Heart left ventricle (tissue), 13 donors: ENCODE measurements at regions not wholly inside any gene's neighbourhood (a gene's known extent, or its start where the extent isn't known, plus 50 kb on each side); places are given as distances from the start of the nearest gene placed in this dataset.

Experiments
- POLR2A ChIP-seq, 2 donors: fragments of 450-650 bp; IDR thresholded peaks; one replicate each; pipeline ENCODE4 v1.6.1; 2017; ENCODE audit warnings: antibody characterized with exemption in 2 of 2, mild to moderate bottlenecking in 2 of 2, moderate library complexity in 2 of 2
- TF ChIP-seq, protein P1 (sequence below), 12 donors: fragments of 200-600 bp; sonication (generic) in 4 of 12; IDR thresholded peaks; one replicate each; pipeline versions ENCODE4 v1.5.0 to v1.8.0; 2018 to 2022; ENCODE audit warnings: antibody characterized with exemption in 12 of 12, mild to moderate bottlenecking in 5 of 12
- donor health status: ischemic (EF 13 %, LVEDD 7.1; RV severe dilation, severe dysfunction).
- donor health status: DM: no; HTN: yes; CAD: no.
- donor health status: DM: no; HTN: no; CAD: no.
- donor health status: ischemic (EF 25% LVEDD 6.9; RV normal size, moderate dysfunction).
- donor health status: ischemic (EF 25% LVEDD 5.7; RV mildly dilated, moderate dysfunction).
- donor health status: ischemic (EF 35%, LVEDD 5.7; RV mildly dilated, moderate dysfunction).
- donor health status: nonischemic (EF 11% LVEDD 7.7; RV severe dilation, severe dysfunction).
- donor health status: DM: yes; HTN: yes; CAD: no.
- donor health status: PGD.
- donor health status: ischemic (EF 29% LVEDD 5.4; RV normal size, mild dysfunction).
- donor health status: nonischemic (EF 23%, LVEDD 6.1; RV moderate dilation, normal function).

DNA sequence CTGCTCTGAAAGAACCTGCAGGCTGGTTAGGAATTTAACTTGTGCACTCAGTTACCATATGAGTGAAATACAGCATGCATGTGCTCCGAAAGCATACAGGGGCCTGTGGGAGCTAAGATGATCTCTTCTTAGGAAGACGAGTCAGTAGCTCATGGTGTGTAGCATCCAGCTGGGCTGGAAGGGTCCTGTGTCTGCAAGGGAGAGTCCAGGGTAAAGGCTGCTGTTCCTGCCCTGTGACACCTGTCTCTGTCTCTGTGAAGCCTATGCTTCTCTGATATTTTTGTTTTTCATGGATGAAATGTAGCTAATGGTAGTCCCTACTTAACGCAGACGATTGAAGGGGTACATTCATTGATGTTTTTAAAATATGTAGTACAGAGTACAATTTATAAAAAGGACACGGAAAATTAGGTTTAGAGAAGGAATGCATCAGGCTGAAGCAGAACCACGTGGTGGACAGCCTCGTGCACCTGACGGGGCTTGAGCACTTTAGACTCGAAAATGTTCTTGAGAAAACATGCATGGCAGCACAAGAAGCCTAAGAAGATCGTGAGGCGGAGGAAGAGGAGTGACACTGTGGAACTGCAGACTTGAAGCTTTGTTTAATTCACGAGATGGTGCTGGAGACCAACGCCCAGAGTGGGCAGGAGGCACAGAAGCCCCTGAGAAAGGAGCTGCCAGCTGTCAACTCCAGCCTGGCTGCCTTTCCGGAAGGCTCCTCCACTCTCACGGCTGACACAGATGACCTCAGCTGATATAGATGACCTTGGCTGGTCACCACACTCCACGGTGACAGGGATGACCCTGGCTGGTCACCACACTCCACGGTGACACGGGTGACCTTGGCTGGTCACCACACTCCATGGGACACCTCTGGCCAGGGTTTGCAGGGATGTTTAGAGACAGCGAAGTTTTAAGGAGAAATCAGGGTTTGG is 110.6 kb downstream of the TMEM18 start:
- TF ChIP-seq, protein P1, sequence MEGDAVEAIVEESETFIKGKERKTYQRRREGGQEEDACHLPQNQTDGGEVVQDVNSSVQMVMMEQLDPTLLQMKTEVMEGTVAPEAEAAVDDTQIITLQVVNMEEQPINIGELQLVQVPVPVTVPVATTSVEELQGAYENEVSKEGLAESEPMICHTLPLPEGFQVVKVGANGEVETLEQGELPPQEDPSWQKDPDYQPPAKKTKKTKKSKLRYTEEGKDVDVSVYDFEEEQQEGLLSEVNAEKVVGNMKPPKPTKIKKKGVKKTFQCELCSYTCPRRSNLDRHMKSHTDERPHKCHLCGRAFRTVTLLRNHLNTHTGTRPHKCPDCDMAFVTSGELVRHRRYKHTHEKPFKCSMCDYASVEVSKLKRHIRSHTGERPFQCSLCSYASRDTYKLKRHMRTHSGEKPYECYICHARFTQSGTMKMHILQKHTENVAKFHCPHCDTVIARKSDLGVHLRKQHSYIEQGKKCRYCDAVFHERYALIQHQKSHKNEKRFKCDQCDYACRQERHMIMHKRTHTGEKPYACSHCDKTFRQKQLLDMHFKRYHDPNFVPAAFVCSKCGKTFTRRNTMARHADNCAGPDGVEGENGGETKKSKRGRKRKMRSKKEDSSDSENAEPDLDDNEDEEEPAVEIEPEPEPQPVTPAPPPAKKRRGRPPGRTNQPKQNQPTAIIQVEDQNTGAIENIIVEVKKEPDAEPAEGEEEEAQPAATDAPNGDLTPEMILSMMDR (IDR thresholded peaks at IDR 0.05): no peak
- TF ChIP-seq POLR2A (IDR thresholded peaks at IDR 0.05): no peak
